GM19397 (cell line): ENCODE measurements at regions not wholly inside any gene's neighbourhood (a gene's known extent, or its start where the extent isn't known, plus 50 kb on each side); places are given as distances from the start of the nearest gene placed in this dataset.
"Not testable (repeated sequence)": the region's sequence is repeated elsewhere in the genome, so short reads cannot be mapped to it uniquely, and the experiment has no call there.

ENCODE experiments used
- ATAC-seq: cut with Tn5 transposase; IDR thresholded peaks from one replicate; pipeline ENCODE4 v1.9.1; 2021; ENCODE audit warnings: mild to moderate bottlenecking, moderate library complexity; ENCODE audit not compliant: unreplicated experiment

DNA sequence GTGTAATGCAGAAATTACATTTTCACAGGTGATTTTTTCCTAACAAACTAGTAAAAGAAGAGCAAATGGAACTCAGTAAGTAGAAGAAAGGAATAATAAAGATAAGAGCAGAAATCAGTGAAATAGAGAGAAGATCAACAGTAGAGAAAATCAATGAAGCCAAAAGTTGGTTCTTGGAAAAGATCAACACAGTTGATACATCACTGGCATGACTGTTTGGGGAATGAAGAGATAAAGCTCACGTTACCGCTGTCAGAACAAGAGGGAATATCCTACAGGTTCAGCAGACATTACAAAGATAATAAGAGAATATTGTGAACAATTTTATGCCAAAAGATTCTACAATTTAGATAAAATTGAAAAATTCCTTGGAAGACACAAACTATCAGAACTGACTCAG lies 146.4 kb downstream of the ACTR3B start:
- ATAC-seq: no peak

DNA sequence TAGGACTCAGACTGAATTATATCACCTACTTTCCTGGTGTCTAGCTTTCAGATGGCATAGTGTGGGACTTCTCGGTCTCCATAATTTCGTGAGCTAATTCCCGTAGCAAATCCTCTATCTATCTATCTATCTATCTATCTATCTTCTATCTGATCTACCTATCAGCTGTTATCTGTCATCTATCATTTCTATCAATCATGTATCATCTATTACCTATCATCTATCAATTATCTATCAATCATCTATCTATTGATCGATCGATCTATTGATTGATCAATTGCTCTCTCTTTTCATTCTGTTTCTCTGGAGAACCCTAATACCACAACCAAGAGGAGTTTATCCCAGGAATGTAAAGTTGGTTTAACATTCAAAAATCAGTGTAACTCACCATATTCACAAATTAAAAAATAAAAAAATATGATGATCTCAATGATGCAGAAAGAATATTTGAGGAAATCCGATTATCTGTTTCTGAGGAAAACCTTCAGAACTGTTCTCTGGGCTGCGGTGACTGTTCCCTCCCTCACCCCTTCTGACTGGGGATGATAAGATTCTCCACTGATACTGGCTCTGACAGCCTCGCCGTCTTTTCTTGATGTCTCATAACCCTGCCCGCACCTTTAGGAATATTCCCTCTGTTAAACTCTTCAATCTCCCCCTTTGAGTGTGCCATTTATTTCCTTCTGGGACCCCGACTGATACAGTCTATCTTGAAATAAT lies 147.7 kb downstream of the ACTR3B start:
- no peak for ATAC-seq

DNA sequence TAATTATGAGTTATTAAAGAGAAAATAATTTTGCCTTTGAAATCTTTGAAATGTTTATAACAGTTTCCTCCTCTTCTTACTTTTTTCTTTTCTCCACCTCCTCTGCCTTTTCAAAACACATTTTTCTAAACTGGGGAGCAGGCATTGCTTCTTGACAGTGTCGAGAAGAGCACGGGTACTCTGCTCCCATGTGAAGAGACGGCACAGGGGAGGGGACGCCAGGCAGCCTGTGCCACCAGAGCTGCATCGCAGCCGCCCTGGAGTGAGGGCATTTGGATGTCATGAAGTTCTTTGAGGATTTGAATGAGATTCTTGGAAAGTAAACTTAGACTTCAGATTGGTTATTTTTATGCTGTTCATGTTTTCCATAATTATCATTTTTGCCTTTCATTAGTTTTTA lies 149.7 kb downstream of the ACTR3B start:
- ATAC-seq: no peak

DNA sequence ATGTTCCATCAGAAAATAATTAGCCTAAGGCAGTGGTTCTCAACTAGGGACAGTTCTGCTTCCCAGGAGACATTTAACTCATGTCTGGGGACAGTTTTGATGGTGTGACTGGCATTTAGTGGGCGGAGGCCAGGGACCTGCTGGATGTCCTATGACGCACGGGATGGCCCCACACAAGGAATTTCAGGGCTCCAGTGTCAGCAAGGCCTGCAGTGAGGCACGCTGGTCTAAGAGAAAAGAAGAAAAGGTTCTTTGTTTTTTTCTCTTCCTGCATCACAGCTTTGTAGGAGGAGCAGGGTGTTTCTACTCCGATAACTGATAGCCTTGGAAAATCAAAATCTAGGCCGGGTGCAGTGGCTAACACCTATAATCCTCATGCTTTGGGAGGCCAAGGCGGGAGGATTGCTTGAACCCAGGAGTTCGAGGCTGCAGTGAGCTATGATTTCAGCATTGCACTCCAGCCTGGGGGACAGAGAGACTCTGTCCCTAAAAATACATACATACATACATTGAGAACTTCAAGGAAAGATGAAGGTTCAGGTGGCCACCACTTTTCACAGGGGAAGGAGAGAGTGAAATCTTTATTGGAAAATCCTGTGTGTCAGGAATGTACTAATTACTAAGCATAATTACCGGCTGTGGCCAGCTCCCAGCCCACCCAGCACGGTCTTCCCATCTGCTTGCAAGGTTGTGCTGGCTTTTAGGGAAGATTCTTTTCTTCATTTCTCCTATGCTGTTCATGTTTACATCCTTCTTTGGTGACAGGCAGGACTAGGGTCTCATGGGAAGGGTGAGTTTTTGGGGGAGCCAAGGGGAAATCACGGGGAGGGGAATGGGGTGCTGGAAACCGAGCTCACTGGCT lies 150.4 kb downstream of the ACTR3B start:
- no peak for ATAC-seq

DNA sequence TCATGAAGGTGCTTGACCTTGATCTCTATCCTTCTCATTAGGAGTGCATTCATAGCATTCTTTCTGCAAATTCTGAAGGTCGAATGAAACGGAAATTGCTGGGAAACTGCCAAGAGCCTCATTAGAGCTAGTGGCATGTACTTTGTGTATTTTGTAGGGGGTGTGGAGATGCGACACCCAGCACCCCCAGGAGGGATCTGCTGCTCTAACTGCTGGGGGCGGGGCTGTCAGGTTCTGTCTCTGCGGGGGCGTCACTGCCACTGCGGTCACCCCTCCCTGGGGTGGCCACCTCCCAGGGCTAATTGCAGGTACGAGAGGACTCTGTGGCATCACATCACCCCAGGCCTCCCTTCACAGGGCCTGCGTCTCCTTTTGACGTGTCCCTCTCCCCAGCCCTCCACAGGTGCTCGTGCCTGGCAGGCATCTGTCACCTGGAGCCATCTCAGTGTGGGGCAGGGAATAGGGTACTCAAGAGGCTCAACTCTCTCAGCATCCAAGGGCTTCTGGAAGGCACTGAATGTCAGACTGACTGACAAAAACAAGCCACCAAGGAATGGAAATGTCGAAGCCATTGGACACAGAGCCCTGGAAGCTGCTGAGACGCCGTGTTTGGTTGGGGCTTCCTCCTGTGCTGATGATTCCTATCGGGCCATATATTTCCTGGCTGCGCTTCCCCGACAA lies 151.1 kb downstream of the ACTR3B start:
- ATAC-seq: no peak

DNA sequence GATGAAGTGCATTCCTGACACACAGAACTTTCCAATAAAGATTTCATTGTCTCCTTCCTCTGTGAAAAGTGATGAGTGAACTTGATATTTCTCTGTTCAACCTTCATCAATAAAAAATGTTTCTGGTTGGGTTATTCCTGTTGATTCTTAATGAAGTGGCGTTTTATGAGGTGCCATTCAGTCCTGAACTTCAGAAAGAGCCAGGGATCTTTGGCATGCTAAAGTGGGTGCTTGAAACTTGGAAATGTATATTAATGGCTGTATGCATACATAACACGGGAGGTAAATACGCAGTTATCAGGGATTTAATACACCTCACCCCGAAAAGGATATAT lies 151.6 kb downstream of the ACTR3B start:
- no peak for ATAC-seq

DNA sequence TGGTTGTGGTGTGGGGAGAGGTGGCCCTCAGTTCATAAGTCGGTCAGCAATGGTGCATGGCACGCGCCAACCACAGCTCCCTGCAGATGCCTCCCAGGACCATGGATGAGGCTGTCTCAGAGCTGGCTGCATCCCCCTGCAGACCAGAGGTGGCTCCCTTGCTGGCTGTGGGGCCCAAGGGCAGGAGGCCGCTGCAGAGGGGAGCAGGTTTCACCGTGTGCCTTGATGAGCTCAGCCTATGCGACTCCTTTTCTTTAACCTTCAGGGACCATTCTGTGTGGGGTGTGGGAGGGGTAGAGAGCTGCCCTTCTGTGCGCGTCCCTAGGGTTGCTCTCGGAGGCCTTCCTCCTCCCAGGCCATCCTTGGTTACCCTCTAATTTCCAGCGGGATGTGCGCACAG lies 152.4 kb downstream of the ACTR3B start:
- no peak for ATAC-seq

DNA sequence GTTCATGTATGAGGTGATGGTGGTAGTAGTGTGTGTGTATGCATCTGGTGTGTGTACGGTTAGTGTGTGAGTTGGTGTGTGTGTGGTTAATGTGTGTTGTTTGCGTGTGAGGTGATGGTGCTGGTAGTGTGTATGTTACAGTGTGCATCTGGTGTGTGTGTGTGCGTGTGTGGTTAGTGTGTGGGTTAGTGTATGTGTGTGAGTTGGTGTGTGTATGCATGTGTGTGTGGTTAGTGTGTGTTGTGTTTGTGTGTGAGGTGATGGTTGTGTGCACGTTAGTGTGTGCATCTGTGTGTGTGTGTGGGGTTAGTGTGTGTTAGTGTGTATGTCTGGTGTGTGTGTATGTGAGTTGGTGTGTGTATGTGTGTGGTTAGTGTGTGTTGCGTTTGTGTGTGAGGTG lies 153.0 kb downstream of the ACTR3B start:
- no peak for ATAC-seq

DNA sequence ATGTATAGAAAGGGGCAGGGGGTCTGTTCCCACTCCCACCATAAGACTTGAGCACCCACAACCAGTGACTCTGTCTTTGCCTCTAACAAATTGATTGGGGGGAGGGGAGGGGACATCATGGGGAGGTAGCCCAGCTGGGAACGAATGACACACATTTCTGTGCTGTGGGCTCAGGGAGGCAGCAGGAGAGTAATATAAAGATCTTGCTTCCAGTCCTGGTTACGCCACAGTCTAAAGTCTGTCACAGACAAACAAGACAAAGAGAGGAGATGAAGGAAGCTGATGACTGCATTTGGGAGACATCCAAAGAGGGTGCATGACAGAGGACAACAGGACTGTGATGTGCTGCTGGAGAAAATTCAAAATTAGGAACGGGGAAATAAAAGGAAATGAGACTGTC lies 153.9 kb downstream of the ACTR3B start:
- no peak for ATAC-seq

DNA sequence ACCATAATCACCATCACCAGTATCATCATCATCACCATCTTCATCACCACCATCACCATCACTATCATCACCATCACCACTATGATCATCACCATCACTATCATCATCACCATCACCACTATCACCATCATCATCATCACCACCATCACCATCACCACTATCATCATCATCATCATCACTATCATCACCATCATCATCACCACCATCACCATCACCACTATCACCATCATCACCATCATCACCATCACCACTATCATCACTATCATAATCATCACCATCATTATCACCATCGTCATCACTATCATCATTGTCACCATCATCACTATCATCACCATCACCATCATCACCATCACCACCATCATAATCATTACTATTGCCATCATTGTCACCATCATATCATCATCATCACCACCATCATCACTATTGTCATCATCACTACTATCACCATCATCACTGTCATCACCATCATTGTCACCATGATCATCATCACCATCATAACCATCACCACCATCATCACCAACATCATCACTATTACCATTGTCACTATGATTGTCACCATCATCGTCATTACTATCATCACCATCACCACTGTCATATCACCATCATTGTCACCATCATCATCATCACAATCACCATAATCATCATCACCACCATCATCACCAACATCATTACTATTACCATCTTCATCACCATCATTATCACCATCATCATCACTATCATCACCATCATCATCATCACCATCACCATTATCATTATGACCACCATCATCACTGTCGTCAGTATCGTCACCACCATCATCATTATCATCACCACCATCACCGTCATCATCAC lies 154.7 kb downstream of the ACTR3B start:
- no peak for ATAC-seq

DNA sequence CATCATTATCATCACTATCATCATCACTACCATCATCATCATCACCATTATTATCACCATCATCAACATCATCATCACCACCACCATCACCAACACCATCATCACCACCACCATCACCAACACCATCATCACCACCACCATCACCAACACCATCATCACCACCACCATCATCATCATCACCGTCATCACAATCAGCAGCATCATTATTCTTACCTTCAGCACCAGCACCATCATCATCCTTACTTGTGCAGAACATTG lies 155.2 kb downstream of the ACTR3B start:
- ATAC-seq: not testable (repeated sequence)

DNA sequence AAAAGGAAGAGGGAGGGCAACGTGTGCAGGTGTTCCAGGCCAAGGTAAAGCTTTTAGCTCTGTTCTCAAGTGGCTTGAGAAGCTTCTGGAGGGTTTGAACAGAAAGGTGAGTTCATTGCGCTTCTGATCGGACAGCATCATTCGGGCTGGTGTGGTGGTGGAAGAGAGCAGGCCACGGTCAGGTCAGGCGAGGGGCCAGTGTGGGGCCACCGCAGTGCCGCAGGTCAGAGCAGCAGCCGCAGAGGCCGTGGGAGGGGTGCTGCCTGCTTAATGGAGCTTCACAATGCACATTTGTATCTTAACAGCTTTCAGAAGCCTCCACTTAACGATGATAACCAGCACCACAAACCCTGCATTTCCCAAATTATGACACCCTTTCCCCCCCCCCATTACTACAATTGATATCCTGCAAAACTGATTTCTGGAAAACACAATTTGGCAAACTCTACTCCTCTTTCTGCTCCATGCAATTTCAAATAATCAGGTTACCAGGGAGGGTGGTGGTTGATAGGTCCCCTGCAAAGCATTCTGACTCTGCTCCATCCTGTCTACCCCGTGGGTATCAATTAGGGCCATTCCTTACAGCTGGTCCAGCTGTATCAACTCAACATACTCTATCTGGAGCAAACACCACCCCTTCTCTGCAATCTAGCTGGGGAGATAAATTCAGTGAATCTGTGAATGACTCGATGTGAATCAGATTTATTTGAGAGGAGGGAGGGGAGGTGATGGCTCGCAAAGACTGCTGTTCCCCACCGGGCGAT lies 162.9 kb downstream of the ACTR3B start:
- ATAC-seq: no peak

DNA sequence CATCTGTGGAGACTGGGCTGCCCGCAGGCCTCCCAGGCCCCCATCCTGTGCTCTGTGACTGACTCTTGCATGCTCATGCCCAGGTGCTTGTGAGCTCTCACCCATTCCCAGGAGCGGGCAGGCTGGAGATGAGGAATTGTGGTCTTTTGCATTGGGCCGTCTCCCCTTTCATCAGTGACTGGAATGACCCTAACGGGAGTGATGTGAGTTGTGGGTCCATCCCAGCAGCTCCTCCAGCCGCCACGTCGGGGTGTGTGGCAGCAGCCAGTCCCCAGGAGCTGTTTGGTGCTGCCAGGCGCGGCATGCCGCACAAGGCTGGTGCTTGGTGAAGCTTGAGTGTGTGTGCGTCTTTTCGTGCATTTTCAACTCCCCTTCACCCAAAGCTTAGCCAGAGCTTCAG lies 164.2 kb downstream of the ACTR3B start:
- no peak for ATAC-seq

DNA sequence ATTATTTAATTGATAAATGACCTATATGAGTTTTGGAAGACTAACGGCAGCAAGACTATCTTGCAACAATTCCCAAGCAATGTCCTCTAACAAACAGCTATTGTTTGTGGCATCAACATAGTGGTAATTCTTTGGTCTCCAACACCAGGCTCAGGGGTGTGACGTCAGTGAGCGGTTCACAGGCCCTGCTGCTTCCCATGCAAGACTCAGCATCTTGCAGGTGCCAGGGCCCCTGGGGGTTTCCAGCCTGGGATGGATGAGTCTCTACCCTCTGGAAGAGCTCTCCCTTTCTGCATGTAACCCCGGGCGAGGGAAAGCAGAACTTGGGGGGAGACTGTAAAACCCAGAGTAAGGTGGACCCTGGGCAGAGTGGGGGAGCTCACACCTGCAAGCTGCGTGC lies 164.7 kb downstream of the ACTR3B start:
- ATAC-seq: no peak

DNA sequence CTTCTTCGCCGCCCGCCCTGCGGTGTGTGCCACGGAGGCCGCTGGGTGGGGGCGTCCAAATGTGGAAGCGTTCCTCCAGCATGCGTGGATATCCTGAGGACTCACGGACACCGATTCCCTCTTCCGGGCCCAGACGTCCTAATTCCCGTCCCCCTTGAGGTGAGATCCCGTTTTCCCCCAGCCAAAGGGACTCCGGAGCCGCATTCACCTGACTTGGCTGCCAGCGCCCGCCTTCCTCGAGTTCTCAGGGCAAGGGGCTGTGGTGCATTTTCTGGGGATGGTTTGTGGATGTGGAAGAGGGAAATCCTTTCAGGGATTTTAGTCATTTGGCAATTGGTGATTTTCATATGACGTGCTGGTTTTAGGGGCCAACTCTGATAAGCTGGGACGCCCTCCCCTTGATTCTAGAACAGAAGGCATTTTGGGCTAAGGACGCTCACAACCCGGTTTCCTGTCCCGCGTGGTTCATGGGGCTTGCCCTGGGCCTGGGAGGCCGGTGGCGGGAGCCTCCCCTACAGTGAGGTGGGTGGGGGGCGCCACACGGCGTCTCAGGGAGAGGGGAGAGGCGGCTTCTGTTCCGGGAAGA lies 165.4 kb downstream of the ACTR3B start:
- no peak for ATAC-seq

DNA sequence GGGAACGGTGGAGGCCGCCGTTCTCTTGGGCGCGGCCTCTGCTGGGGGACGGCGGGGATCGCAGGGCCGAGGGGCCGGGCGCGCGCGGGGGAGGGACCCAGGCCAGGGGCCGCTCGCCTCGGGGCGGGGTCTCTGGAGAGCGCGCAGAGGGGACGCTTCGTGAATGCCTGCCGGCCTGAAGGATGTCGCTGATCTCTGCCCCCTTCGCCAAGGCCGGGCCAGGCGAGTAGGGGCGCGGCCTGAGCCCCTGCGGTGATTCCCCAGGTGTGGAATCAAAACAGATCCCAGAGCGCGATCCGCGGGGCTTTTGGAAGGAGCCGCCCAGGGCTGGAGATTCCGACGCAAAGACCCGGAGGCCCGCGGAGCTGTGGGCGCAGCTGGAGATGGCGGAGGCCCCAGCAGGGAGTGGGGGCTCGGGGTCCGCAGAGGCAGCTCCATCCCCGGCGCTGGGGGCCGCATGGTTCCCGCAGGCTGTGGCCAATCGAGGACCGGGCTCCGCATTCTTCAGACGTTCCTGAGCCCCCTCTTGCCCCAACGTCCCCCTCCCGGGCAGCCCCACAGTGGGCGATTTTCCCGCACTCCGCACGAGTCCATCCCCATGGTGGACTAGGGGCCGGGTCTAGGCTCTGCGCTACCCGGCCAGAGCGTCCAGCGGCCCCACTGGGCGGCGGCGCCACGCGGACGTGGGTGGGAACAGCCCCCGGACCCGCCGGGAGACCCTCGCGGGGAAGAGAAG lies 166.0 kb downstream of the ACTR3B start:
- no peak for ATAC-seq

DNA sequence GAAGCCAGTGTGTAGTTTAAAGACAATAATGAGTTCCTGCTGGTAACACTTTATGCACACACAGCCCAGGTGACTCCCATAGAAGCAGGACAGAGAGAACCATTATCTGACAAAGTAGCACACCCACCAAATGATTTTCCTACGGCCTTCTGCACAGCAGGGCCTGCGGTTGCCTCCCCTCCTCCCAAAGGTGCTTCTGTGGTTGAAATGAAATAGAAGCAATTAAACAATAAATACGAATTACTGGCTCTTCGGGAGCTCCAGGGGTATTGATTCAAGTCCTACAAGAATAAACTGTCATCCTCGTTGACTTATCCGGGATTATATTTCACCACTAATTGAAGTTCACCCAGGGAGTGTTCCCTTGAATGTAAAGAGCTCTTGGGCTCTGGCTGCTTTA lies 172.1 kb downstream of the ACTR3B start:
- no peak for ATAC-seq

DNA sequence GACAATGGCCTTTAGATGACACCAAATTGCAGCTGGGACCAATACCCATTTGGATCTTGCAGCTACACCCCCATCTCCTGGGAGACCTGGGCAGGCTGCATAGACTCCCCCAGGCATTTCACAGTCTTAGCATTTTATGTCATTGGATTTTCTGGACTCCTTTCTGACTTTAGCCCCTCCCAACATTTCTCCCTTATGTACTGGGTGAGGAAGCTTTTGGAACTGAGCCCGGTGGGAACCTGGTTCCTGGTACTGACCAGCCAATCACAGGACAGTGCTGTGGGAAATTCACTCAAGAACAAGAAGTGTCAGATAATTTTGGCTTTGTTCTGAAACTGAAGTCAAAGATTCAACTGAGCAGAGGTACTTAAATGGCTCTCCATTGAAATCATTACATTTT lies 177.7 kb downstream of the ACTR3B start:
- no peak for ATAC-seq

DNA sequence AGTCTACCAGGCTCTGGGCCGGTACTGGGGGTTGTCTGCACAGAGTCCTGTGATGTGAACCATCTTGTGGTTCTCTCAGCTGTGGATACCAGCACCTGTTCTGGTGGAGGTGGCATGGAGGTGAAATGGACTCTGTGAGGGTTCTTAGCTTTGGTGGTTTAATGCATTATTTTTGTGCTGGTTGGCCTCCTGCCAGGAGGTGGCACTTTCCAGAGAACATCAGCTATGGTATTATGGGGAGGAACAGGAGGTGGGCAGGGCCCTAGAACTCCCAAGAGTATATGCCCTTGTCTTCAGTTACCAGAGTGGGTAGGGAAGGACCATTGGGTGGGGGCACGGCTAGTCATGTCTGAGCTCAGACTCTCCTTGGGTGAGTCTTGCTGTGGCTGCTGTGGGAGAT lies 187.1 kb downstream of the ACTR3B start:
- not testable (repeated sequence) for ATAC-seq

DNA sequence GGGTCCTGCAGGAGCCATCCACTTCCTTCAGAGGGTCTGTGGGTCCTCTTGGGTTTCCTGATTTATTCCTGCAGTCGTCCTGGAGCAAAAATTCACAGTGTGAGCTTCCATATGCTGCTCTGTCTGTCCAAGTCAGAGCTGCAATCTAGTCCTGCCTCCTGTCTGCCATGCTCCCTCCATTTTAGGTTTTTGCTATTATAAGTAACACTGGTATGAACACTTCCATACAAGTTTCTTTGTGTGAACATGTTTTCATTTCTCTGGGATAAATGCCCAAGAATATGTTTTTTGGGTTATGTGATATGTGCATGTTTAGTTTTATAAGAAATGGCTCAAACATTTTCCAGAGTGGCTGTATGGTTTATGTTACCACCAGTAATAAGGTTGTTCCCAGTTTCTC lies 188.1 kb downstream of the ACTR3B start:
- ATAC-seq: no peak
